ENCODE measurements at regions not wholly inside any gene's neighbourhood (a gene's known extent, or its start where the extent isn't known, plus 50 kb on each side); places are given as distances from the start of the nearest gene placed in this dataset.
"Not testable (repeated sequence)": the region's sequence is repeated elsewhere in the genome, so short reads cannot be mapped to it uniquely, and the experiment has no call there.

GRCh38 chr5:100668511-100668910 is 133.3 kb downstream of the FAM174A start:
- TF ChIP-seq, protein P1, sequence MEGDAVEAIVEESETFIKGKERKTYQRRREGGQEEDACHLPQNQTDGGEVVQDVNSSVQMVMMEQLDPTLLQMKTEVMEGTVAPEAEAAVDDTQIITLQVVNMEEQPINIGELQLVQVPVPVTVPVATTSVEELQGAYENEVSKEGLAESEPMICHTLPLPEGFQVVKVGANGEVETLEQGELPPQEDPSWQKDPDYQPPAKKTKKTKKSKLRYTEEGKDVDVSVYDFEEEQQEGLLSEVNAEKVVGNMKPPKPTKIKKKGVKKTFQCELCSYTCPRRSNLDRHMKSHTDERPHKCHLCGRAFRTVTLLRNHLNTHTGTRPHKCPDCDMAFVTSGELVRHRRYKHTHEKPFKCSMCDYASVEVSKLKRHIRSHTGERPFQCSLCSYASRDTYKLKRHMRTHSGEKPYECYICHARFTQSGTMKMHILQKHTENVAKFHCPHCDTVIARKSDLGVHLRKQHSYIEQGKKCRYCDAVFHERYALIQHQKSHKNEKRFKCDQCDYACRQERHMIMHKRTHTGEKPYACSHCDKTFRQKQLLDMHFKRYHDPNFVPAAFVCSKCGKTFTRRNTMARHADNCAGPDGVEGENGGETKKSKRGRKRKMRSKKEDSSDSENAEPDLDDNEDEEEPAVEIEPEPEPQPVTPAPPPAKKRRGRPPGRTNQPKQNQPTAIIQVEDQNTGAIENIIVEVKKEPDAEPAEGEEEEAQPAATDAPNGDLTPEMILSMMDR (IDR thresholded peaks at IDR 0.05): no peak
- Mint-ChIP-seq H3K27me3 (ENCODE audit: low read depth, poor library complexity) (peaks cover 8% of the 10 kb centered on the region), H3K27ac (no peak overlapping the region), H3K4me1 (no peaks in the 10 kb centered on the region), H3K9me3 (peaks cover 3% of the 10 kb centered on the region), H3K4me3 (no peak overlapping the region), H3K36me3 (ENCODE audit: low read depth) (no peaks in the 10 kb centered on the region)
- DNase-seq: no peak

DNA sequence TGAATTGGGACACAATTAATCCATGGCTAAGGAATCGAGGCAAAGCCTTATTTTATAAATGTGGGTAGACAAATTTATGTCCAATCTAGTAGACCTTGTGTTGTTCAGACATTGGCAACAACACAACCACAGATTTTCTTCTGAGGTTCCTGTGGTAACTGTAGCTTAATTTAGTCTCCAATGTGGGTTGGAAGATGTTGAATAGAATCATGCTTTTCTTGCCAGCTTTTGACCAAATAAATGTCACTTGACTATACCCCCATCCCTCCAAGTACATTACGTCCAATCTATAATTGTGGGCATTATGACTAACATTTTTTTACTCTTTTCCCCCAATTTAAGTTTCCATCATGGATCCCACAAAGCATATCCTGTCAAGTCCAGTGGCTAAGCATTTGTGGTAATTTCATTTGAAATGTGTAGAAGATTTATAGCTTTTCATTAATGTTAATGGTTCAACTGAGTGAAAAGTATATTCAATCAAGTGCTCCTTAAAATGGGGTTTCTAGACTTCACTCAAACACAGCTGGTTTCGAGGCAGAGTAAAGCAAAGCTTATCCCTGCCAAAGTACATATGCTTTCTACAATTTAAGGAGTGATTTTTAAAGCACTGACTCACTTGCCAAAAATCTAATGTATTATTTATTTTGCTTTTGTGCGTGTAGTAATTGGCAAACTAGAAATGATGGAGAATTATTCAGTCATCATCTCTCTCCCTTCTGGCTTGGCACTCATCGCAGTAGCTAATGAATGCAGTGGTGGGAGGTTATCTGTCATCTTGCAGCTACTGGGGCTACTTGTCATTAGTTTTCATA is 141.8 kb downstream of the FAM174A start:
- no peaks in the 10 kb centered on the region for H3K36me3 Mint-ChIP-seq (ENCODE audit: low read depth)
- DNase-seq: no peak
- H3K4me3 Mint-ChIP-seq: no peak overlapping the region
- H3K27ac Mint-ChIP-seq: no peak overlapping the region
- H3K4me1 Mint-ChIP-seq: no peaks in the 10 kb centered on the region
- H3K9me3 Mint-ChIP-seq: peaks cover 4% of the 10 kb centered on the region
- no peaks in the 10 kb centered on the region for H3K27me3 Mint-ChIP-seq (ENCODE audit: low read depth, poor library complexity)
- TF ChIP-seq, protein P1 (IDR thresholded peaks at IDR 0.05): no peak

DNA sequence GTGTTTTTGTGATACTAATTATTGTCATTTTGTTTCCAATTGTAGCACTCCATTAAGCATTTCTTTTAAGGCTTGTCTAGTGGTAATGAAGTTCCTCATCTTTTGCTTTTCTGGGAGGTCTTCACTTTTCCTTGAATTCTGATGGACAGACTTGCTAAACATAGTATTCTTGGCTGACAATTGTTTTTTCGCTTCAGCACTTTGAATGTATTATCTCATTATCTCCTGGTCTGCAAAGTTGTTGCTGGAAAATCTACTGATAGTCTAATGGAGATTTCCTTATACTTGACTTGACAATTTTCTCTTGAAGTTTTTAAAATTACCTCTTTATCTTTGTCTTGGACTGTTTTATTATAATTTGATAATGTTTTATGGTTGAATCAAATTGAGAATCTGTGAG is 147.5 kb downstream of the FAM174A start:
- no peaks in the 10 kb centered on the region for H3K27me3 Mint-ChIP-seq (ENCODE audit: low read depth, poor library complexity)
- H3K36me3 Mint-ChIP-seq (ENCODE audit: low read depth): no peaks in the 10 kb centered on the region
- peaks cover 26% of the 10 kb centered on the region for H3K9me3 Mint-ChIP-seq
- H3K4me1 Mint-ChIP-seq: no peaks in the 10 kb centered on the region
- H3K27ac Mint-ChIP-seq: no peak overlapping the region
- DNase-seq: no peak
- TF ChIP-seq, protein P1 (IDR thresholded peaks at IDR 0.05): no peak
- H3K4me3 Mint-ChIP-seq: no peak overlapping the region

- TF ChIP-seq, protein P1 (IDR thresholded peaks at IDR 0.05): no peak
- H3K9me3 Mint-ChIP-seq: peaks cover 26% of the 10 kb centered on the region
- no peak overlapping the region for H3K27ac Mint-ChIP-seq
- H3K36me3 Mint-ChIP-seq (ENCODE audit: low read depth): no peaks in the 10 kb centered on the region
- DNase-seq: no peak
- no peaks in the 10 kb centered on the region for H3K27me3 Mint-ChIP-seq (ENCODE audit: low read depth, poor library complexity)
- no peaks in the 10 kb centered on the region for H3K4me1 Mint-ChIP-seq
- H3K4me3 Mint-ChIP-seq: no peak overlapping the region
Measured at GRCh38 chr5:100683881-100684280, 148.7 kb downstream of the FAM174A start.

- H3K4me1 Mint-ChIP-seq; H3K36me3 Mint-ChIP-seq (ENCODE audit: low read depth); H3K27ac Mint-ChIP-seq; H3K4me3 Mint-ChIP-seq; DNase-seq; H3K27me3 Mint-ChIP-seq (ENCODE audit: low read depth, poor library complexity): not testable (repeated sequence)
- peaks cover 23% of the 10 kb centered on the region for H3K9me3 Mint-ChIP-seq
Measured at GRCh38 chr5:100685122-100685521, 149.9 kb downstream of the FAM174A start.

DNA sequence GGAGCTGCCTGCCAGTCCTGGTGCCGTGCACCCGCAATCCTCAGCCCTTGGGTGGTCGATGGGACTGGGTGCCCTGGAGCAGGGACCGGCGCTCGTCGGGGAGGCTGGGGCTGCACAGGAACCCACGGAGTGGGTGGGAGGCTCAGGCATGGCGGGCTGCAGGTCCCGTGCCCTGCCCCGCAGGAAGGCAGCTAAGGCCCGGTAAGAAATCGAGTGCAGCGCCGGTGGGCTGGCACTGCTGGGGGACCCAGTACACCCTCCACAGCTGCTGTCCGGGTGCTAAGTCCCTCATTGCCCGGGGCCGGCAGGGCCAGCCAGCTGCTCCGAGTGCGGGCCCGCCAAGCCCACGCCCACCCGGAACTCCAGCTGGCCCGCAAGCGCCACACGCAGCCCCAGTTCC is 153.7 kb downstream of the FAM174A start:
- H3K36me3 Mint-ChIP-seq (ENCODE audit: low read depth); H3K27ac Mint-ChIP-seq; DNase-seq; H3K27me3 Mint-ChIP-seq (ENCODE audit: low read depth, poor library complexity); H3K4me1 Mint-ChIP-seq; H3K4me3 Mint-ChIP-seq; H3K9me3 Mint-ChIP-seq: not testable (repeated sequence)

GRCh38 chr5:100690036-100690560 is 154.9 kb downstream of the FAM174A start:
- Mint-ChIP-seq H3K27me3 (ENCODE audit: low read depth, poor library complexity) (no peaks in the 10 kb centered on the region), H3K36me3 (ENCODE audit: low read depth) (no peaks in the 10 kb centered on the region), H3K9me3 (no peaks in the 10 kb centered on the region), H3K4me1 (no peaks in the 10 kb centered on the region), H3K27ac (no peak overlapping the region), H3K4me3 (no peak overlapping the region)
- no peak for DNase-seq
- TF ChIP-seq, protein P1 (IDR thresholded peaks at IDR 0.05): no peak
